Liver (tissue), 8 donors: ENCODE measurements at regions not wholly inside any gene's neighbourhood (a gene's known extent, or its start where the extent isn't known, plus 50 kb on each side); places are given as distances from the start of the nearest gene placed in this dataset.
A peak's percentile ranks its signal among the peaks of the same experiment; 100 is the strongest.

Experiments
- DNase-seq: peaks from one replicate; pipeline ENCODE4 v3.0.0-alpha.2; 2017; ENCODE audit warnings: low spot score
- H3K27ac ChIP-seq, 2 donors: one replicate each; pipeline ENCODE4 v1.7.0; 2013; ENCODE audit warnings: inconsistent platforms in 2 of 2, low read length in 2 of 2, control low read depth in 1 of 2, low read depth in 1 of 2, mild to moderate bottlenecking in 1 of 2
- H3K27me3 ChIP-seq, 4 donors: one replicate each; pipeline versions ENCODE4 v1.6.1 to v1.7.0; 2013; ENCODE audit warnings: low read length in 3 of 4, inconsistent platforms in 1 of 4, mild to moderate bottlenecking in 1 of 4, moderate library complexity in 1 of 4; ENCODE audit not compliant: control insufficient read depth in 4 of 4, insufficient read depth in 4 of 4
- H3K36me3 ChIP-seq, 4 donors: one replicate each; pipeline versions ENCODE4 v1.6.1 to v1.7.0; 2013; ENCODE audit warnings: low read length in 3 of 4, mild to moderate bottlenecking in 3 of 4, low read depth in 1 of 4, moderate library complexity in 1 of 4; ENCODE audit not compliant: control insufficient read depth in 4 of 4, insufficient read depth in 3 of 4
- H3K4me1 ChIP-seq, 4 donors: one replicate each; pipeline versions ENCODE4 v1.6.1 to v1.7.0; 2013; ENCODE audit warnings: low read length in 3 of 4, mild to moderate bottlenecking in 3 of 4, moderate library complexity in 1 of 4; ENCODE audit not compliant: control insufficient read depth in 4 of 4, insufficient read depth in 4 of 4
- H3K4me3 ChIP-seq, 3 donors: one replicate each; pipeline versions ENCODE4 v1.6.1 to v1.7.0; 2013; ENCODE audit warnings: low read length in 3 of 3, control low read depth in 1 of 3, low read depth in 1 of 3, mild to moderate bottlenecking in 1 of 3
- H3K9ac ChIP-seq, 2 donors: one replicate each; pipeline ENCODE4 v1.7.0; 2013; ENCODE audit warnings: low read length in 2 of 2, mild to moderate bottlenecking in 2 of 2, moderate library complexity in 2 of 2, control low read depth in 1 of 2, low read depth in 1 of 2
- H3K9me3 ChIP-seq, 4 donors: one replicate each; pipeline versions ENCODE4 v1.6.1 to v1.7.0; 2013; ENCODE audit warnings: low read length in 3 of 4; ENCODE audit not compliant: control insufficient read depth in 4 of 4
- ATF3 ChIP-seq: IDR thresholded peaks from 2 replicates; pipeline ENCODE4 v1.6.1; 2016; ENCODE audit warnings: antibody characterized with exemption
- CTCF ChIP-seq: fragments of 150-350 bp; IDR thresholded peaks from 2 replicates; pipeline ENCODE4 v1.5.1; 2017; ENCODE audit warnings: improper control_type of control experiment, low read depth, low read length; ENCODE audit not compliant: missing input control
- EGR1 ChIP-seq, 2 donors: IDR thresholded peaks; 2 replicates each; pipeline ENCODE4 v1.6.1; 2016 to 2018; ENCODE audit warnings: antibody characterized with exemption in 2 of 2, low read depth in 2 of 2
- FOXA1 ChIP-seq: IDR thresholded peaks from 2 replicates; pipeline ENCODE4 v1.6.1; 2016; ENCODE audit warnings: antibody characterized with exemption
- FOXA2 ChIP-seq: IDR thresholded peaks from 2 replicates; pipeline ENCODE4 v1.6.1; 2016; ENCODE audit warnings: antibody characterized with exemption
- GABPA ChIP-seq, 2 donors: IDR thresholded peaks in 1 of 2; conservative IDR thresholded peaks in 1 of 2; 2 replicates each; pipeline ENCODE4 v1.6.1; 2016; ENCODE audit warnings: antibody characterized with exemption in 2 of 2, mild to moderate bottlenecking in 1 of 2, moderate library complexity in 1 of 2
- HNF4A ChIP-seq, 2 donors: conservative IDR thresholded peaks; 2 replicates each; pipeline ENCODE4 v1.6.1; 2016; ENCODE audit warnings: antibody characterized with exemption in 2 of 2, mild to moderate bottlenecking in 2 of 2
- HNF4G ChIP-seq: IDR thresholded peaks from 2 replicates; pipeline ENCODE4 v1.6.1; 2016; ENCODE audit warnings: antibody characterized with exemption
- JUND ChIP-seq, 2 donors: IDR thresholded peaks; 2 replicates each; pipeline ENCODE4 v1.6.1; 2016; ENCODE audit warnings: antibody characterized with exemption in 2 of 2
- MAX ChIP-seq: IDR thresholded peaks from 2 replicates; pipeline ENCODE4 v1.6.1; 2016; ENCODE audit warnings: antibody characterized with exemption
- NR2F2 ChIP-seq: IDR thresholded peaks from 2 replicates; pipeline ENCODE4 v1.6.1; 2016; ENCODE audit warnings: antibody characterized with exemption
- RAD21 ChIP-seq, 2 donors: IDR thresholded peaks; 2 replicates each; pipeline ENCODE4 v1.6.1; 2016; ENCODE audit warnings: antibody characterized with exemption in 2 of 2, mild to moderate bottlenecking in 2 of 2
- RXRA ChIP-seq, 2 donors: IDR thresholded peaks; 2 replicates each; pipeline ENCODE4 v1.6.1; 2017 to 2018; ENCODE audit warnings: antibody characterized with exemption in 2 of 2, mild to moderate bottlenecking in 1 of 2
- SP1 ChIP-seq: IDR thresholded peaks from 2 replicates; pipeline ENCODE4 v1.6.1; 2018; ENCODE audit warnings: antibody characterized with exemption, mild to moderate bottlenecking
- TAF1 ChIP-seq: conservative IDR thresholded peaks from 2 replicates; pipeline ENCODE4 v1.6.1; 2016; ENCODE audit warnings: antibody characterized with exemption, mild to moderate bottlenecking
- YY1 ChIP-seq: IDR thresholded peaks from 2 replicates; pipeline ENCODE4 v1.6.1; 2016; ENCODE audit warnings: antibody characterized with exemption, mild to moderate bottlenecking
- ZBTB33 ChIP-seq: IDR thresholded peaks from 2 replicates; pipeline ENCODE4 v1.6.1; 2016; ENCODE audit warnings: antibody characterized with exemption
- WGBS: extraction: QIAGEN DNeasy Blood & Tissue Kit; methylation state at CpG from one replicate; pipeline ENCODE4 v1.1.7; 2013; 5-methylcytosine and 5-hydroxymethylcytosine counted together
- TF ChIP-seq, protein P1 (sequence below): IDR thresholded peaks from 2 replicates; pipeline ENCODE4 v1.6.1; 2016; ENCODE audit warnings: antibody characterized with exemption, mild to moderate bottlenecking
- donor health status: healthy.
- donor health status: healthy.
- donor health status: healthy.
- donor health status: healthy.
- donor health status: healthy.

GRCh38 chr15:70284438-70285214, 186.9 kb upstream of the TLE3 start:
- no peak for DNase-seq
- Histone ChIP-seq H3K27me3 (no peaks in the 10 kb centered on the region), H3K36me3 (no peaks in the 10 kb centered on the region), H3K4me3 (no peak overlapping the region), H3K9me3 (no peaks in the 10 kb centered on the region), H3K9ac (no peak overlapping the region), H3K27ac (no peak overlapping the region), H3K4me1 (peaks cover 0 to 9% (median under 1%) of the 10 kb centered on the region in 4 donors)
- TF ChIP-seq EGR1 (IDR thresholded peaks at IDR 0.05; ENCODE audit: low read depth in 2 of 2) (no peak), GABPA (IDR thresholded peaks at IDR 0.05 in 1 of 2, conservative IDR thresholded peaks at IDR 0.05 in 1 of 2) (no peak), JUND (IDR thresholded peaks at IDR 0.05) (peak; percentile 77 to 82), SP1 (no peak), YY1 (no peak), ATF3 (no peak), HNF4G (no peak), FOXA1 (no peak), MAX (no peak), RXRA (IDR thresholded peaks at IDR 0.05) (peak in 1 of 2 donors; percentile 61), CTCF (no peak), RAD21 (IDR thresholded peaks at IDR 0.05) (peak; percentile 27 to 40), ZBTB33 (no peak), NR2F2 (no peak), HNF4A (conservative IDR thresholded peaks at IDR 0.05) (peak in 1 of 2 donors; percentile 49), TAF1 (no peak), FOXA2 (no peak)
- TF ChIP-seq, protein P1, sequence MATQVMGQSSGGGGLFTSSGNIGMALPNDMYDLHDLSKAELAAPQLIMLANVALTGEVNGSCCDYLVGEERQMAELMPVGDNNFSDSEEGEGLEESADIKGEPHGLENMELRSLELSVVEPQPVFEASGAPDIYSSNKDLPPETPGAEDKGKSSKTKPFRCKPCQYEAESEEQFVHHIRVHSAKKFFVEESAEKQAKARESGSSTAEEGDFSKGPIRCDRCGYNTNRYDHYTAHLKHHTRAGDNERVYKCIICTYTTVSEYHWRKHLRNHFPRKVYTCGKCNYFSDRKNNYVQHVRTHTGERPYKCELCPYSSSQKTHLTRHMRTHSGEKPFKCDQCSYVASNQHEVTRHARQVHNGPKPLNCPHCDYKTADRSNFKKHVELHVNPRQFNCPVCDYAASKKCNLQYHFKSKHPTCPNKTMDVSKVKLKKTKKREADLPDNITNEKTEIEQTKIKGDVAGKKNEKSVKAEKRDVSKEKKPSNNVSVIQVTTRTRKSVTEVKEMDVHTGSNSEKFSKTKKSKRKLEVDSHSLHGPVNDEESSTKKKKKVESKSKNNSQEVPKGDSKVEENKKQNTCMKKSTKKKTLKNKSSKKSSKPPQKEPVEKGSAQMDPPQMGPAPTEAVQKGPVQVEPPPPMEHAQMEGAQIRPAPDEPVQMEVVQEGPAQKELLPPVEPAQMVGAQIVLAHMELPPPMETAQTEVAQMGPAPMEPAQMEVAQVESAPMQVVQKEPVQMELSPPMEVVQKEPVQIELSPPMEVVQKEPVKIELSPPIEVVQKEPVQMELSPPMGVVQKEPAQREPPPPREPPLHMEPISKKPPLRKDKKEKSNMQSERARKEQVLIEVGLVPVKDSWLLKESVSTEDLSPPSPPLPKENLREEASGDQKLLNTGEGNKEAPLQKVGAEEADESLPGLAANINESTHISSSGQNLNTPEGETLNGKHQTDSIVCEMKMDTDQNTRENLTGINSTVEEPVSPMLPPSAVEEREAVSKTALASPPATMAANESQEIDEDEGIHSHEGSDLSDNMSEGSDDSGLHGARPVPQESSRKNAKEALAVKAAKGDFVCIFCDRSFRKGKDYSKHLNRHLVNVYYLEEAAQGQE: no peak
- WGBS: 77% methylated on average over 9 of the region's 9 CpGs
